GM23338 (cell line): ENCODE measurements at regions not wholly inside any gene's neighbourhood (a gene's known extent, or its start where the extent isn't known, plus 50 kb on each side); places are given as distances from the start of the nearest gene placed in this dataset.
A peak's percentile ranks its signal among the peaks of the same experiment; 100 is the strongest.
"Not testable (repeated sequence)": the region's sequence is repeated elsewhere in the genome, so short reads cannot be mapped to it uniquely, and the experiment has no call there.

Experiments used
- ATAC-seq: fragments of 200-7000 bp; cut with Tn5 transposase; 3 replicates; pipeline ENCODE4 v1.9.1; 2020
- DNase-seq: peaks from one replicate; pipeline ENCODE4 v3.0.0-alpha.2; 2015; ENCODE audit warnings: low spot score
- H2AFZ ChIP-seq: fragments of 200-600 bp; sonication (generic); 2 replicates; pipeline ENCODE4 v1.8.0; 2016; ENCODE audit warnings: antibody characterized with exemption, mild to moderate bottlenecking, moderate library complexity
- H3F3A ChIP-seq: fragments of 200-600 bp; sonication (generic); replicated peaks from 2 replicates; pipeline ENCODE4 v1.8.0; 2017; ENCODE audit warnings: antibody characterized with exemption, mixed run types, low read depth
- H3K27ac ChIP-seq: fragments of 200-600 bp; sonication (generic); 2 replicates; pipeline ENCODE4 v1.6.1; 2016; ENCODE audit warnings: low read depth
- H3K27me3 ChIP-seq: fragments of 200-600 bp; sonication (generic); 2 replicates; pipeline ENCODE4 v1.8.0; 2016; ENCODE audit warnings: mild to moderate bottlenecking, mixed run types, moderate library complexity; ENCODE audit not compliant: insufficient read depth
- H3K36me3 ChIP-seq: fragments of 200-600 bp; sonication (generic); 2 replicates; pipeline ENCODE4 v1.8.0; 2016; ENCODE audit warnings: mild to moderate bottlenecking; ENCODE audit not compliant: insufficient read depth
- H3K4me1 ChIP-seq: fragments of 200-600 bp; sonication (generic); 2 replicates; pipeline ENCODE4 v1.8.0; 2016; ENCODE audit warnings: mild to moderate bottlenecking, moderate library complexity; ENCODE audit not compliant: insufficient read depth
- H3K4me2 ChIP-seq: fragments of 200-600 bp; sonication (generic); 2 replicates; pipeline ENCODE4 v1.7.1; 2017; ENCODE audit warnings: mixed run types
- H3K4me3 ChIP-seq: fragments of 200-600 bp; sonication (generic); 2 replicates; pipeline ENCODE4 v1.6.1; 2016; ENCODE audit warnings: mixed run types
- H3K79me2 ChIP-seq: fragments of 200-600 bp; sonication (generic); replicated peaks from 2 replicates; pipeline ENCODE4 v1.8.0; 2017; ENCODE audit warnings: mild to moderate bottlenecking; ENCODE audit not compliant: insufficient read depth
- H3K9me2 ChIP-seq: fragments of 200-600 bp; sonication (generic); 2 replicates; pipeline ENCODE4 v1.8.0; 2017; ENCODE audit not compliant: insufficient read depth
- H4K20me1 ChIP-seq: fragments of 200-600 bp; sonication (generic); replicated peaks from 2 replicates; pipeline ENCODE4 v1.8.0; 2017; ENCODE audit warnings: mild to moderate bottlenecking; ENCODE audit not compliant: insufficient read depth
- H3K27ac Mint-ChIP-seq: 2 replicates; pipeline ENCODE4 v1.8.0; 2020; ENCODE audit warnings: inconsistent platforms, mild to moderate bottlenecking, moderate library complexity, mixed read lengths
- H3K27me3 Mint-ChIP-seq: 3 replicates; pipeline ENCODE4 v1.8.0; 2022; ENCODE audit warnings: low read depth, mild to moderate bottlenecking, moderate library complexity, mixed read lengths, inconsistent platforms; ENCODE audit not compliant: insufficient read depth, poor library complexity
- H3K36me3 Mint-ChIP-seq: 3 replicates; pipeline ENCODE4 v1.8.0; 2021; ENCODE audit warnings: low read depth, mild to moderate bottlenecking, inconsistent platforms, moderate library complexity, mixed read lengths
- H3K4me1 Mint-ChIP-seq: 3 replicates; pipeline ENCODE4 v1.8.0; 2020; ENCODE audit warnings: mild to moderate bottlenecking, inconsistent platforms, mixed read lengths
- H3K4me3 Mint-ChIP-seq: 3 replicates; pipeline ENCODE4 v1.8.0; 2021; ENCODE audit warnings: moderate library complexity, mild to moderate bottlenecking, inconsistent platforms, mixed read lengths
- H3K9me3 Mint-ChIP-seq: 3 replicates; pipeline ENCODE4 v1.8.0; 2020; ENCODE audit warnings: moderate library complexity, mild to moderate bottlenecking, inconsistent platforms, mixed read lengths
- EZH2 ChIP-seq: fragments of 200-600 bp; sonication (generic); IDR thresholded peaks from one replicate; pipeline ENCODE4 v1.8.0; 2017; ENCODE audit warnings: antibody characterized with exemption, mild to moderate bottlenecking, low read depth; ENCODE audit not compliant: unreplicated experiment

DNA sequence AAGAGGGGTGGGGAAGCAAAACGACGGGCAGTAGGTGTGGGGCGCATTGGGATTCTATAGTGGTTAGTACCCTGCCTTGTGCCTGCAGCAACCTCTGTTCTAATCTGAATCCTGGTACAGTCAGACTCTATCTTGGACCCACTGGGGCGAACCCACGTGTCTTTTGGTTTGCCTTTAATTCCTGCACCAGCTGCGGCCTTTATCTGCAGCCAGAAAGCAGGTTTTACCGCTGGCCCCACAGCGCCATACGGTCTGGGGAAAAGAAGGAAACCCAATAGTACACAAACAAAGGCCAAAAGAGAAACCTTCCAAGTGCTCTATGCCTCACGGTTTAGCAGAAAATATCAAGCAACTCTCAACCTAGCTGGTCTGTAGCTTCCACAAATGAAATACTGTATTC is 118.2 kb downstream of the PPIAL4A start:
- not testable (repeated sequence) for H3K9me3 Mint-ChIP-seq, H3K36me3 ChIP-seq, H3K36me3 Mint-ChIP-seq, H3K9me2 ChIP-seq, H2AFZ ChIP-seq, ATAC-seq, H3K4me1 Mint-ChIP-seq, H4K20me1 ChIP-seq, H3F3A ChIP-seq, H3K79me2 ChIP-seq, H3K27ac ChIP-seq, H3K27ac Mint-ChIP-seq, H3K4me1 ChIP-seq
- peaks cover 36% of the 10 kb centered on the region for H3K27me3 Mint-ChIP-seq
- H3K27me3 ChIP-seq, result peaks cover 53% of the 10 kb centered on the region
- peak; percentile 8 for DNase-seq
- H3K4me2 ChIP-seq, result peak overlapping the region; percentile 86
- peak overlapping the region; percentile 55 for H3K4me3 ChIP-seq
- H3K4me3 Mint-ChIP-seq, result peak overlapping the region; percentile 81

DNA sequence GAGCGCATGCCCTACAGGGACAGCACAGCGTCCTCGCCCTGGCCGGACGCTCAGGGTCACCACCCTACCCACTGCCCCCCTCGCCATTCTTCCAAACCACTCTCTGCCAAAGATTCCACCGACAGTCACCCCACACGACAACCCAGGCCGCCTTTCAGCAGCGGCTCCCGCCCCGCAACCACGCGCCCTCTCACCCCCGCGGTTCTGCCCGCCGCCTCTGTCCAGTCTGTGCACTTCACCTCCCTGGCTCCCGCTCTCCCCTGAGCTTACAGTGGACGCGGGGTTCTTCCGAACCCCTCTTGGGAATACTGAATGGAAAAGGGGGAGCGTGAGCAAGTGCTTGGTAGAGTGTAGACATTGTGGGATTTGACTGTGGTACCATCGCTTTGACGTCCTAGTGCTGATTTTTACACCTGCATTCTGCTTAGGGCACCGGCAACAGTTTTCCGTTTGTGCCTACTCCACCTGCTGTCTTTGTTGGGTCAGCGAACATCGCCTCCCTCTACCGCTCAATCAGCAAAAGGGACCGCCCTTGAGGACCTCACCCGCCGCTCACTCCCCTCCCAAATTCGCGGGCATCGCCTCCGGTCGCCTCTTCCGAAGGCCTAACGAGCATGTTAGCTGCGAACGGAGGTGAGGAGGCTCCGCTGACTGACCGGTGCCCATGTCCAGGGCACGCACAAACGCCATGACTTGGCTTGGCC is 119.1 kb downstream of the PPIAL4A start:
- Mint-ChIP-seq H3K4me3 (peak overlapping the region; percentile 81), H3K27me3 (peaks cover 36% of the 10 kb centered on the region)
- H3K36me3 ChIP-seq, H3K4me1 ChIP-seq, H3K4me1 Mint-ChIP-seq, H3K79me2 ChIP-seq, H3K9me2 ChIP-seq, H3F3A ChIP-seq, H3K27ac ChIP-seq, H2AFZ ChIP-seq, H3K36me3 Mint-ChIP-seq, H3K27ac Mint-ChIP-seq, H4K20me1 ChIP-seq, H3K9me3 Mint-ChIP-seq: not testable (repeated sequence)
- peak overlapping the region; percentile 55 for H3K4me3 ChIP-seq
- H3K27me3 ChIP-seq, result peaks cover 53% of the 10 kb centered on the region
- ATAC-seq (peak; percentile 8; the same call in 2 of the 3 replicates), DNase-seq (peak; percentile 1)
- TF ChIP-seq EZH2, result peak; percentile 59
- peak overlapping the region; percentile 86 for H3K4me2 ChIP-seq

DNA sequence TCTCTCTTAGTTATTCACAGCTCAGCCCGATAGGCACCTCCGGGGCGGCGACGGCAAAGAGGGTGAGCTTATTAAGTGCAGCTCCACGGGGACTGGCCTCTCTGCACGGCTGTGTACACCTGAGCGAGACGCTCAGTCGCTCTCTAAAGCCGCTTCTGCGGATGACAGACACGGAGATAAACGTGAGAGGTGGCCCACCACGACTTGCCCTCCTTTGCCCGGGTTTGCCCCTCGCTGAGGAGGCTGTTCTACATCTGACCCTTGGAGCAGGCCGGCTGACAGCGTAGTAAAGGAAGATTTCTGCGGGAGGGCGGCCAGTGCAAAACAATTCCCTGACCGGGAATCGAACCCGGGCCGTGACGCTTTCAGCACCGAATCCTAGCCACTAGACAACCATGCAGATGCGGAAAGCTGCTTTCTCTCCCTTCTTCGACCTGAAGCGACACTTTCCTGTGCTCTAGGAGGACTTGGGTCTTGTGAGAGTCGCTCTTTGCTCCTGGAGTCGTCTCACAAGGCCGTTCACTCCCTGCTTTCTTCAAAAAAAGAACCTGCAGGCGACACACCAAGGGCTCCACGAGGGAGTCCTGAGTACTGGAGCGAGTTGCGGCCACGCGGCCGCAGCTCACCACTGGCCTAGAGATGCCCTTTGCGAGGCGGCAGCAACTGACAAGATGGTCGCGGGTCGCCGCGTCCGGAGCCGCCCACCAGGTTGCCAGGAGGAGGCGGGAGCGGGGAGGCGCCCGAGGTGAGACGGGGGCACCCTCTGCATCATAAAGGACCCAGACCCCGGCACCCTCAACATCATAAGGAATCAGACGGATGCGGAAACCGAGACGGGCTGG is 119.9 kb downstream of the PPIAL4A start:
- DNase-seq (peak; percentile 54), ATAC-seq (peak; percentile 56)
- H3K27ac ChIP-seq, H4K20me1 ChIP-seq, H3K36me3 ChIP-seq, H3K4me1 Mint-ChIP-seq, H3K9me3 Mint-ChIP-seq, H3K4me1 ChIP-seq, H3K27ac Mint-ChIP-seq, H2AFZ ChIP-seq, H3K79me2 ChIP-seq, H3K36me3 Mint-ChIP-seq, H3F3A ChIP-seq, H3K9me2 ChIP-seq: not testable (repeated sequence)
- H3K4me2 ChIP-seq, result peak overlapping the region; percentile 86
- TF ChIP-seq EZH2, result peak; percentile 54
- H3K4me3 ChIP-seq, result peak overlapping the region; percentile 55
- peaks cover 36% of the 10 kb centered on the region for H3K27me3 Mint-ChIP-seq
- peak overlapping the region; percentile 81 for H3K4me3 Mint-ChIP-seq
- peaks cover 53% of the 10 kb centered on the region for H3K27me3 ChIP-seq

DNA sequence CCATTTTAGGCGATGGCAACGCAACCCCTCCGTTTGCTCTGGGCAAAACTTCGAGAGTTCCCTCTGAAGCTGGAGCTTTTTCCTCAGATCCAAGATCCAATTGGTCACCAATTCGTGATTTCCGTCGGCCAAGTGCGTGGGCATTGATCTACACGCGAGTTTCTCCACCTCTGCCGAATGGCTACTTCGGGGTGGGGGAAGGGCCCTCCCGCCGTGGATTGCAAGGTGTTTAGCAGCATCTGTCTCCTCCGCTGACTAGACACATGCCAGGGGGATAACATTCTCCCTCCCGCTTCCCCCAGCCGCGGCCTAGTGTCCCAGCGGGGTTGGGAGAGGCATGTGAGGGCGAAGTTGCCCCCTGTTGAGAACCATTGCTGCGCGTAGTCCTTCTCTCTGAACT is 120.6 kb downstream of the PPIAL4A start:
- peak; percentile 19 for ATAC-seq
- H4K20me1 ChIP-seq, H3K4me1 Mint-ChIP-seq, H3K4me3 Mint-ChIP-seq, H3K4me1 ChIP-seq, H3F3A ChIP-seq, H3K79me2 ChIP-seq, H3K9me2 ChIP-seq, H3K9me3 Mint-ChIP-seq, H3K36me3 Mint-ChIP-seq, H3K27ac Mint-ChIP-seq, H3K27ac ChIP-seq, H2AFZ ChIP-seq, H3K36me3 ChIP-seq, H3K4me2 ChIP-seq, DNase-seq: not testable (repeated sequence)
- H3K4me3 ChIP-seq, result peak overlapping the region; percentile 46; the same call in 1 of the 2 replicates
- peaks cover 53% of the 10 kb centered on the region for H3K27me3 ChIP-seq
- H3K27me3 Mint-ChIP-seq, result peaks cover 36% of the 10 kb centered on the region

DNA sequence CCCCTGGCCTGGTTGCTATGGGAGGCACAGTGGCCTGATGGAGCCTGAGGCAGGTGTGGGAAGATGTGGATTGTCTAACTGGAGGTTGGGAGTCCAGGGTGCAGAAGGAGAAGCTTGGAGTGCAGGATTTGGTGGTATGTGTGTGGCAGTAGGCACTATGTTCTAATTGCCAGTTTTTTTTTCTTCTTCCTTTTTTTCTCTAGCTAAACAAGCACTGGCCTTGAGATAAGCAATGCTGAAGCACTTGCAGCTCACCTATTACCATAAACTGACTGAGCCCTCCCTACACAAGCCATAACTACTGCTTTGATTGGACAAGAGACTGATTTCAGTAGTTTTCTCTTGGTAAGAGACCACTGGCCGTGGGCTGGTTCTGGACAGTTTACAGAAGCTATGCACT is 123.6 kb downstream of the PPIAL4A start:
- not testable (repeated sequence) for H3K4me1 Mint-ChIP-seq, H3K9me3 Mint-ChIP-seq, H3K27ac ChIP-seq, H3K36me3 Mint-ChIP-seq, DNase-seq, H3K27ac Mint-ChIP-seq, H2AFZ ChIP-seq, H3K4me1 ChIP-seq, H3K79me2 ChIP-seq, ATAC-seq, H3K36me3 ChIP-seq, H4K20me1 ChIP-seq, H3K4me3 ChIP-seq, H3K4me3 Mint-ChIP-seq, H3K9me2 ChIP-seq, H3F3A ChIP-seq, H3K4me2 ChIP-seq
- H3K27me3 ChIP-seq, result peaks cover 33% of the 10 kb centered on the region
- H3K27me3 Mint-ChIP-seq, result peaks cover 28% of the 10 kb centered on the region
